Type B pancreatic cell (in vitro differentiated cells): ENCODE measurements at regions not wholly inside any gene's neighbourhood (a gene's known extent, or its start where the extent isn't known, plus 50 kb on each side); places are given as distances from the start of the nearest gene placed in this dataset.

ENCODE experiments used
- DNase-seq: peaks from one replicate; pipeline ENCODE4 v3.0.0; 2021; ENCODE audit warnings: mixed read lengths; ENCODE audit not compliant: unreplicated experiment; ENCODE audit errors: extremely low spot score
- H3K27ac Mint-ChIP-seq: 2 replicates; pipeline ENCODE4 v1.8.0; 2021; ENCODE audit warnings: mild to moderate bottlenecking, mixed read lengths
- H3K27me3 Mint-ChIP-seq: 2 replicates; pipeline ENCODE4 v1.8.0; 2021; ENCODE audit warnings: mixed read lengths
- H3K36me3 Mint-ChIP-seq: 2 replicates; pipeline ENCODE4 v1.8.0; 2021; ENCODE audit warnings: mixed read lengths
- H3K4me1 Mint-ChIP-seq: one replicate; pipeline ENCODE4 v1.8.0; 2021; ENCODE audit warnings: mixed read lengths; ENCODE audit not compliant: unreplicated experiment
- H3K4me3 Mint-ChIP-seq: 2 replicates; pipeline ENCODE4 v1.8.0; 2021; ENCODE audit warnings: mild to moderate bottlenecking, mixed read lengths
- H3K9me3 Mint-ChIP-seq: 2 replicates; pipeline ENCODE4 v1.8.0; 2021; ENCODE audit warnings: mixed read lengths
- TF ChIP-seq, protein P1 (sequence below): fragments of 200-600 bp; sonication (generic); conservative IDR thresholded peaks from 2 replicates; pipeline ENCODE4 v1.5.0; 2021; ENCODE audit warnings: antibody characterized with exemption, mild to moderate bottlenecking

- no peak overlapping the region for H3K4me3 Mint-ChIP-seq
- peaks cover 11% of the 10 kb centered on the region for H3K27me3 Mint-ChIP-seq
- DNase-seq: no peak
- TF ChIP-seq, protein P1, sequence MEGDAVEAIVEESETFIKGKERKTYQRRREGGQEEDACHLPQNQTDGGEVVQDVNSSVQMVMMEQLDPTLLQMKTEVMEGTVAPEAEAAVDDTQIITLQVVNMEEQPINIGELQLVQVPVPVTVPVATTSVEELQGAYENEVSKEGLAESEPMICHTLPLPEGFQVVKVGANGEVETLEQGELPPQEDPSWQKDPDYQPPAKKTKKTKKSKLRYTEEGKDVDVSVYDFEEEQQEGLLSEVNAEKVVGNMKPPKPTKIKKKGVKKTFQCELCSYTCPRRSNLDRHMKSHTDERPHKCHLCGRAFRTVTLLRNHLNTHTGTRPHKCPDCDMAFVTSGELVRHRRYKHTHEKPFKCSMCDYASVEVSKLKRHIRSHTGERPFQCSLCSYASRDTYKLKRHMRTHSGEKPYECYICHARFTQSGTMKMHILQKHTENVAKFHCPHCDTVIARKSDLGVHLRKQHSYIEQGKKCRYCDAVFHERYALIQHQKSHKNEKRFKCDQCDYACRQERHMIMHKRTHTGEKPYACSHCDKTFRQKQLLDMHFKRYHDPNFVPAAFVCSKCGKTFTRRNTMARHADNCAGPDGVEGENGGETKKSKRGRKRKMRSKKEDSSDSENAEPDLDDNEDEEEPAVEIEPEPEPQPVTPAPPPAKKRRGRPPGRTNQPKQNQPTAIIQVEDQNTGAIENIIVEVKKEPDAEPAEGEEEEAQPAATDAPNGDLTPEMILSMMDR: no peak
- no peak overlapping the region for H3K27ac Mint-ChIP-seq
- no peaks in the 10 kb centered on the region for H3K9me3 Mint-ChIP-seq
- H3K4me1 Mint-ChIP-seq: peaks cover 20% of the 10 kb centered on the region
- H3K36me3 Mint-ChIP-seq: no peaks in the 10 kb centered on the region
Observed at GRCh38 chr11:19444231-19444630, 203.5 kb upstream of the E2F8 start.

- no peaks in the 10 kb centered on the region for H3K9me3 Mint-ChIP-seq
- DNase-seq: no peak
- no peak overlapping the region for H3K4me3 Mint-ChIP-seq
- peak overlapping the region; percentile 57 for H3K27ac Mint-ChIP-seq
- H3K36me3 Mint-ChIP-seq: no peaks in the 10 kb centered on the region
- H3K27me3 Mint-ChIP-seq: peaks cover 14% of the 10 kb centered on the region
- TF ChIP-seq, protein P1: no peak
- peaks cover 20% of the 10 kb centered on the region for H3K4me1 Mint-ChIP-seq
Observed at GRCh38 chr11:19442554-19442910, 201.8 kb upstream of the E2F8 start.

DNA sequence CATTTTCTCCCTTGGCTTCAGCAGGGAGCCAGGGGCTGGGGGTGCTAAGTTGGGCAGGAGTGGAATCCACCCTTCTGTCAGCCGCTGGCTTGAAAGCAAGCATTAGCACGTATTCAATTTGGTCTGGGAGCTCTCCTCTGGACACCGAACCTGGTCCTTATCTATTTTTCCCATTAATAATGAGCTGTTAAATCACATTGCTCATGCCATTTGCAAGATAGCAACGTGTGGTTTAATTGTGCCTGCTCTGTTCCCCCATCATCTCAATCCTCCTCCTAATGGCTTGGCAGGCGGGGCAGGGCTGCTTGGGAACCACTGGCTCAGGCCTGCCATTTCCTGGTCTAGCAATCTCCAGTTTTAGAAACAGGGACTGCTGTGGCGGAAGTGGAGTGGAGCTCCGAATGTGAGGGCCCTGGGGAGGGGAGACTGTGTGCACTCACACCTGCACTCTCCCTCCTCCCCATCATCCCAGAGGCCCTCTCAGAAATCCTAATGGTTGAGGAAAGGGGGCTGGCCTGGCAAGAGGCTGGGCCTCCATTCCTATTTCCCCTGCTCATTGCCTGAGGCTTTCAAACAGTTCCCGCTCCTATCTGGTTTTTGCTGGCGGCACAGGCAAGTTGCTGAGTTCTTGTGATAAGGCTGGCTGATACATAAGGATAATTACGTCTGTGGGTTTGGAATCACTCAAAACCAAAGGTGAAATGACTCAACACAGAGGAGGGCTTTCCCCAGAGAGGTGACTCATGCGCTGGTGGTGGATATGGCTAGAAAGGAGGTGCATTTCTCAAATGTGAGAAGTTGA lies 201.2 kb upstream of the E2F8 start:
- Mint-ChIP-seq H3K4me1 (peaks cover 20% of the 10 kb centered on the region), H3K27ac (peak overlapping the region; percentile 57), H3K9me3 (no peaks in the 10 kb centered on the region), H3K36me3 (no peaks in the 10 kb centered on the region), H3K4me3 (no peak overlapping the region), H3K27me3 (peaks cover 16% of the 10 kb centered on the region)
- DNase-seq: no peak
- TF ChIP-seq, protein P1: no peak

- Mint-ChIP-seq H3K4me1 (peaks cover 20% of the 10 kb centered on the region), H3K27ac (no peak overlapping the region), H3K9me3 (no peaks in the 10 kb centered on the region)
Observed at GRCh38 chr11:19441288-19441687, 200.5 kb upstream of the E2F8 start.

DNA sequence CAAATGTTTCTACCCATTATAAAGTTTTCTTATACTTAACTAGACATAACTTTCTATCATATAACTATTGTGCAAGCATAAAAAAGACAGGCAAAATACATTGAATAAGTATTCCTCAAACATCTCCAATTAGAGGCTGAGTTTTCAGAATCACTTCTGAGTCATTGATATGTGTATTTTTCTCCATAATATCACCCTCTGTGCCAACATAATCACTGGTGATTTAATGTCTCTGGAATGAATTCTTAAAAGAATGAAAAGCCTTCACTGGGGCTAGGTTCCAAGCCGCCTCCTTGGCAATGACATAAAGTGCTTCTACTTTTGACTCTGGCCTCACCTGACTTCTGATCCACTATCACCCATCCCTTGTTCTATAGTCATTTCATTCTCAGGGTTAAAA lies 197.0 kb upstream of the E2F8 start:
- Mint-ChIP-seq H3K4me3 (no peak overlapping the region), H3K9me3 (peaks cover 4% of the 10 kb centered on the region), H3K27ac (no peak overlapping the region), H3K36me3 (no peaks in the 10 kb centered on the region), H3K4me1 (peaks cover 20% of the 10 kb centered on the region), H3K27me3 (peaks cover 16% of the 10 kb centered on the region)
- DNase-seq: no peak
- TF ChIP-seq, protein P1: no peak

More at GRCh38 chr11:19441288-19441687, 200.5 kb upstream of the E2F8 start:
- TF ChIP-seq, protein P1: no peak
- H3K4me3 Mint-ChIP-seq: no peak overlapping the region
- H3K27me3 Mint-ChIP-seq: peaks cover 16% of the 10 kb centered on the region
- no peak for DNase-seq
- H3K36me3 Mint-ChIP-seq: no peaks in the 10 kb centered on the region
